Effector CD4-positive, alpha-beta T cell (primary cell): ENCODE measurements at regions not wholly inside any gene's neighbourhood (a gene's known extent, or its start where the extent isn't known, plus 50 kb on each side); places are given as distances from the start of the nearest gene placed in this dataset.

Experiments used
- DNase-seq: peaks from one replicate; pipeline ENCODE4 v3.0.0-alpha.2; 2020

GRCh38 chr15:97672586-97672985 lies 287.9 kb upstream of the ARRDC4 start:
- no peak for DNase-seq

DNA sequence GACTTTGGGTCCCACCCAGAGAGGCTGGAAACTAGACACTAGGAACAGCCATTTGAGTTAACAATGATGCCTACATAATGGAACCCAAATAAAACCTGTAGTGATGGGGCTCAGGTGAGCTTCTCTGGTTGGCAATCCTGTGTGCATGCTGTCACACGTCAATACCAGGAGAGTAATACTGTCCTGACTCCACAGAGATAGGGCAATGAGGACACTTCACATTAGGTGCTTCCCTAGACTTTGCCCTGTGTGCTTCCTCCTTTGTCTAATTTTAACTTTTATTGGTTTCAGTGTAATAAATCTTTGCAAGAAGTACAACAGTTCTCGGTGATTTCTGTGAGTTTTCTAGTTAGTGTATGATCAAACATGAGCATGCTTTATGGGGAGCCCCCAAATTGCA lies 281.8 kb upstream of the ARRDC4 start:
- DNase-seq: no peak

DNA sequence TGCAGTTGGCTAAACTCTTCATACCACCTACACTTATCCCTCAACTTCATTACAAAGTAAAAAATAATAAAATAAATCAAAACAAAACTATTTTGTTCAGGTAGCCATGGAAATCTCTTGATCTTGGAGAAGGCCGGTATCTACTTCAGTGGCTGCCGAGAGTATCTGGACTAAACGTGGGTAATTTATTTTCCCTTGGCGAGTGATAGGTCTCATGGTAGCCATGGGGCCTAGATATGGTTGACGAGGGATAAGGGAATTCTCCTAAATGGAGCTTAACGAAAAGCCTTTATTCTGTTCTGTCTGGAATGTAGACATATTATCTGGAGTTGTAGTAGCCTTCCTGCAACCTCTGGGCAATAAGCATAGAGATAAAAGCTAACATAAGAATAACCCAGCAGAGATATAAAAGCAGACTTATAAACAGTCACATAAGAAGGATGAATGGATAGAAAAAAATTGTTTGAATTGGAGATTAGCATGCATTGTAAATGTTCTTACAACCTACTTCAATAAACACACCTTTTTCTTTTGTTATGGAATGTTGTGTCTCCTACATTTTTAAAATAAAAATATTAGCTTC lies 281.3 kb upstream of the ARRDC4 start:
- DNase-seq: no peak

DNA sequence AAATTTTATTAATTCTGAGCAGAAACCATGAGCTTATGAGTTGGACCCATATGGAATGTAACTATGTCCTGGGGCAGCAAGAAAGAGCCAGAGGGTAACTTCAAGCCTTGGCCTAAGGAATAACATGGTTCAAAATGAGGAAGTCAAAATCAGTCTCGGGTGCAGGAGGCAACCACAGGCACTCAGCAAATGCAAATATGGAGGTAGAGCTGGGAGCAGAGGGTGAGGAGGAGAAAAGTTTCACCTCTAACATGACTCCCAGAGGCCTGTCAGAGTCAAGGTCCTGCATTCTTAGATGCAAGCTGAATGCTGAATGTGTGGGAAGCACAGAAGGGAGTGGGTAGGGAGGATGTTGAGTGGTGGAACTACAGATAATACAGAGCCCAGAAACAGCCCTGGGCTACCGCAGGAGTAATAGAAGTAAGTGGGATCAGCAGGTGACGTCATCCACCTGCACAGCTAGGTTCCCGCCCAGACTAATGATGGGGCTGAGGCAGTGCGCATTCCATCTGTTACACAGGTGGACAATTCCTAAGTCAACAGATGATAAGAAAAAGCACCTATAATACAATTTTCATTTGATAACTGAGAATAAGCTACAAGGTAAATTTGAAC lies 279.8 kb upstream of the ARRDC4 start:
- no peak for DNase-seq

GRCh38 chr15:97683831-97684230 lies 276.7 kb upstream of the ARRDC4 start:
- DNase-seq: no peak

GRCh38 chr15:97684249-97684648 lies 276.3 kb upstream of the ARRDC4 start:
- DNase-seq: no peak

- DNase-seq: no peak
Observed at GRCh38 chr15:97686324-97686723, 274.2 kb upstream of the ARRDC4 start.

DNA sequence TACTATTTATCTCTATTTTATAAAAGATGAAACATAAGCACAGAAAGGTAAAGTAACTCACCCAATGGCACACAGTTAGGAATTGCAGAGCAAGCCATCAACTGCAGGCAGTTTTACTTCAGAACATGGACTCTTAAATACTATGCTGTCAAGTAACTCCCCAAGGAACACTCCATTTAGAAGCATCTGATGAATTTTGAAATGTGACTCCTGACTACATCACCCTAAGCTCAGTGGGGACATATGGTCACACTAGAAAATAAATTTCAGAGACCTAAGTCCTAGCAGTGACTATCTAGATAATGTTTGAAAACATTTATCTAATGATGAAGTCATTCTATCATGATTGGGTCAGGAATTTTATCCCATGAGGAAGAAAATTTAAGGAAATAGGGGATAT lies 272.8 kb upstream of the ARRDC4 start:
- no peak for DNase-seq

- no peak for DNase-seq
Observed at GRCh38 chr15:97688177-97688576, 272.3 kb upstream of the ARRDC4 start.

DNA sequence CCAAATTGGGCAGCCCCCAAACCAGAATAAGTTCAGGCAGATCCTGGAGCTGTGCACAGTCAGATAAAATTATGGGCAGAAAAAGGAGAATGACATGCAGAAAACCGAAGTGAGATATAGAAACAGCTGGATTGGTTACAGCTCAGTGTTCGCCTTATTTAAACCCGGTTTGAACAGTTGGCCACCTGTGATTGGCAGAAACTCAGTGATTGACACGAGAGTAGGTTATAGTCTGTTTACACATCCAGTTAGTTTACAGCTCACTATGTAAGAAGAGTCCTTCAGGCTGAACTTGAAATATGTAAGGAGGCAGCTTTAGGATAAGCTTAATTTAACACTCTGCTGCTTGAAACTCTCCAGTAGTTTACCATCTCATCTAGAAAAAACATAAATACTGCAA lies 271.6 kb upstream of the ARRDC4 start:
- DNase-seq: no peak

DNA sequence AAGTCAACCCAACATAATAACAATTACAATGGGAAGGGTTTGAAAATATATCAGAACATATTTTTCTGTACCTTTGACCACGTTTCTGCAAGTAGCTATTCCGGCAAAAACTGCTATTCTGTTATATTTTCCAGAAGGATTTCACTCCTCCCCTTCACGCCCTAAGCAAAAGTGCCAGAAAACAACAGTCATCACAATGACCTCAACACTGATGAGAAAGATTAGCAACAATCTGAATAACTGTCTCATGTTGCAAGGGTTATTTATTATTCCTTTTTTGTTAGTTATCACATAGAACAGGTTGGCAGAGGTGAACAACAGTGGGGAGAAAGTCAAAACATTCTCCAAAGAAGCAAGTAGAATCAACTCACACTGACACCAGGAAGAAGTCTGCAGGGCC lies 269.4 kb upstream of the ARRDC4 start:
- DNase-seq: no peak

GRCh38 chr15:97691799-97692198 lies 268.7 kb upstream of the ARRDC4 start:
- no peak for DNase-seq

DNA sequence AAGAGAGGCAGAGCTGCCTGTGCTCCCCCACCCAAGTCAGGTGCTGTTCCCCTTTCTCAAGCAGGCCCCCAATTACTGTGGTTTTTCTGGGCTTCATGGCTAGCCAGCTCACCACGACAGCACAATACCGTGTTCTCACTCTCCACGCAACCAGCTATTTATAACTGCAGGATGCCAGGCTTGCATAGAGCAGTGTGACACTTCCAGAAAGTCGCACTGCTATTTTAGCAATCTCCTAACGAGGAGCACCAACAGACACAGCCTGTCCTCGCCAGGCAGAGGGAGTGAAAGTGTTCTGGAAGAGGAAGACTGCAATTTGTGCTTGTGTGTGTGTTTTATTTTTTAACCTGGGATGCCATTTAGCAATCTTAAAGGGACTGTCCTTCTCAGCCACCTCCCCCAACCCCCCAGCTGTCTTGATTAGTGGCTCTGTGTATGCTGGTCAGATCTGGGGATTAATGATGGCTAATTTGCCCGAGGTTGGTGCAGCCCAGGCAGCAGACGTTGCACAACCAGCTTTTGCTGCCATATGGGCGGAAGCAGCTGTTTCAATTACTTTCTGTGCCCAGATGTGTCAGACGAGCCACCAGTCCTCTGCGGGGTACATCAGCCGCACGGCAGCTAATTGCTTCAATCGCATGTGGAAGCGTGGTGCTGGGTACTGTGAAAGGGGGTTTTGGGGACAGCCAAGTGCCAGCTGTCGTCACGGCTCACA lies 268.0 kb upstream of the ARRDC4 start:
- no peak for DNase-seq

DNA sequence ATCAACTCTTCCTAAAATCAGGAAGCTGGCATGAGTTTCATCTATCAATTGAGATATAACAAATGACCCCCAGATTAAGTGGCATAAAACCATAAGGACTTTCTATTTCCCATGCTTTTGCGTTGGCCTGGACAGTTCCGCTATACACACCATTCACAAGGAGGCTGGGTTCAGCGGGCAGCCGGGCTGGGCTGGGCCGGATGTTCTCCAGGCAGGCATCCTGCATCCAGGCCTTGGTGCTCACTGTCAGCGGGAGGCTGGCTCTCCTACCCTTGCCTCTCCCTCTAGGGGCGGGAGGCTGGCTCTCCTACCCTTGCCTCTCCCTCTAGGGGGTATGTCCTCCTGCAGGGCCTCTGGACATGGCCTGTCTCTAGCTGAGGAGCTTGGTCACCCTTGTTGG lies 266.0 kb upstream of the ARRDC4 start:
- no peak for DNase-seq

- DNase-seq: no peak
Observed at GRCh38 chr15:97703400-97703799, 257.1 kb upstream of the ARRDC4 start.

GRCh38 chr15:97706059-97706458 lies 254.4 kb upstream of the ARRDC4 start:
- no peak for DNase-seq

GRCh38 chr15:97708252-97708651 lies 252.3 kb upstream of the ARRDC4 start:
- DNase-seq: no peak

- DNase-seq: no peak
Observed at GRCh38 chr15:97712530-97712929, 248.0 kb upstream of the ARRDC4 start.

- DNase-seq: no peak
Observed at GRCh38 chr15:97717806-97718205, 242.7 kb upstream of the ARRDC4 start.

- no peak for DNase-seq
Observed at GRCh38 chr15:97718509-97718908, 242.0 kb upstream of the ARRDC4 start.

- no peak for DNase-seq
Observed at GRCh38 chr15:97728791-97729190, 231.7 kb upstream of the ARRDC4 start.

- no peak for DNase-seq
Observed at GRCh38 chr15:97729270-97729669, 231.2 kb upstream of the ARRDC4 start.

DNA sequence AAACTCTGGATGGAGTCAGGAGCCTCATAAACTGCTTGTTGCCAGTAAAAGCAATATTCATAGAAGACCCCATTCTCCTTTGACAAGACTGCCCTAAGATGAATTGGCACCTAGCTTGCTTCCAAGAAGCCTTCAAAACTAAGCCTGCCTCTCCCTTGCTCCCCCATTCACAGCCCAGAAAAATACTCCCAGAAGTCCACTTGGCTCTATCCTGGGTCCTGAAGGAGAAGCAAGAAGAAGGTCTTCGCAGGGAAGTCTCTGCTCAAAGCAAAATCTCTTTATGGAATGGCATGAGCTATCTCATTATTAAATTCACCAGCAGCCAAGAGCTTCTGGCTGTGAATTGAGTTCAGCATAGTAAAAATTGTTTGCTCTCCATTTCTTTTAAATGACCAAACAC lies 230.2 kb upstream of the ARRDC4 start:
- DNase-seq: no peak

DNA sequence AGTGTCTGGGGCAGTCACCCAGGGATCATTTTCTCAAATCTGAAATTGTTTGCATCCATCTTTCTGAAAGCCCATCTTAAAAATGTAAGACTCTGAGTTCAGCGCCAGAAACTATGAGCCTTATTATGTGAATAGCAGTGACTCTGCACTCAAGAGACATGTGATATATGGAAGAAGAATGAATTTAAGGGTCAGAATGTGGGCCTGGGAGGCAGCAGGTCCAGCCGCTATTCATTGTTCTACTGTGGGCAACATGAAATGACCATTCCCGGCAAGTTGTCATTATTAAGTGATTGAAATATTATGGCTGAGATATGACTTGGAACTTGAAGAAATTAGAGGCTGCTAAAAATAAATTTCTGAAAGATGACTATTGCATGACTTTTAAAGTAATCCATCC lies 228.6 kb upstream of the ARRDC4 start:
- no peak for DNase-seq

DNA sequence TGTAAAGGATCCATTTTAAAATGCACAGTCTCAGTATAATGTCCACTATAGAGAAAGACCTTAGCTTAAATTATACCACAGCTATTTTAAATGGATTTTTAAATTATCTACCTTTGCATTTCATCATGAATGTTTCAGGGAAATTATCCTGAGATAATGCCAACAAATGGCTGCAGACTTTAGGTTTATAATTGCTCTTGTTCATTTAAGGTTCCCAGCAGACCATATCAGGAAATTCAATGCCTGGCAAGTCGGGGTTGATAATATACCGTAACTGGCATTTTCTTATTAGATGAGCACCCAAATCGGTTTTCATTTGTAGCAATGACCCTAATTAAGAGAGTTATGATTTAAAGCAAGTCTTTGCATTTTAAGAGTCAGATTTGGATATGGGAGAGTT lies 227.1 kb upstream of the ARRDC4 start:
- DNase-seq: no peak
